SU-DHL-6 (cell line): ENCODE measurements at regions not wholly inside any gene's neighbourhood (a gene's known extent, or its start where the extent isn't known, plus 50 kb on each side); places are given as distances from the start of the nearest gene placed in this dataset.

ENCODE experiments used
- H2AFZ ChIP-seq: fragments of 200-600 bp; sonication (generic); 2 replicates; pipeline ENCODE4 v1.6.1; 2014; ENCODE audit warnings: low read depth, mild to moderate bottlenecking, moderate library complexity, mixed read lengths, antibody characterized with exemption, low read length; ENCODE audit not compliant: severe bottlenecking
- H3F3A ChIP-seq: fragments of 200-600 bp; shearing (Covaris generic); 2 replicates; pipeline ENCODE4 v1.6.0; 2016; ENCODE audit warnings: antibody characterized with exemption, mild to moderate bottlenecking; ENCODE audit not compliant: insufficient read depth
- H3K27ac ChIP-seq: fragments of 200-600 bp; sonication (generic); 2 replicates; pipeline ENCODE4 v1.5.1; 2016; ENCODE audit warnings: low read depth, mild to moderate bottlenecking, low read length, moderate library complexity, mixed read lengths
- H3K27me3 ChIP-seq: fragments of 200-600 bp; sonication (generic), shearing (Covaris generic); 2 replicates; pipeline ENCODE4 v1.6.0; 2014; ENCODE audit warnings: mild to moderate bottlenecking, low read length
- H3K36me3 ChIP-seq: fragments of 200-600 bp; sonication (generic); 2 replicates; pipeline ENCODE4 v1.6.1; 2014; ENCODE audit warnings: mild to moderate bottlenecking, low read length, mixed read lengths
- H3K4me2 ChIP-seq: fragments of 300-600, 200-600 bp; shearing (Covaris generic), sonication (generic); 2 replicates; pipeline ENCODE4 v1.6.0; 2014; ENCODE audit warnings: low read length, low read depth, mild to moderate bottlenecking; ENCODE audit not compliant: poor library complexity, severe bottlenecking
- H3K4me3 ChIP-seq: fragments of 200-600 bp; sonication (generic); 2 replicates; pipeline ENCODE4 v1.5.1; 2014; ENCODE audit warnings: antibody characterized with exemption, low read length, mild to moderate bottlenecking, mixed read lengths; ENCODE audit not compliant: insufficient read depth, poor library complexity, severe bottlenecking
- H3K79me2 ChIP-seq: fragments of 200-600 bp; sonication (generic); 2 replicates; pipeline ENCODE4 v1.6.1; 2014; ENCODE audit warnings: mild to moderate bottlenecking, low read length, moderate library complexity; ENCODE audit not compliant: insufficient read depth
- H3K9ac ChIP-seq: fragments of 200-600 bp; sonication (generic); 2 replicates; pipeline ENCODE4 v1.7.0; 2014; ENCODE audit warnings: mild to moderate bottlenecking, low read length
- H3K9me2 ChIP-seq: fragments of 200-600 bp; sonication (generic); replicated peaks from 2 replicates; pipeline ENCODE4 v1.6.1; 2014; ENCODE audit warnings: low read length; ENCODE audit not compliant: insufficient read depth
- H3K9me3 ChIP-seq: fragments of 200-600 bp; sonication (generic); 2 replicates; pipeline ENCODE4 v1.6.1; 2014; ENCODE audit warnings: low read length, mixed read lengths; ENCODE audit not compliant: insufficient read depth
- H4K20me1 ChIP-seq: fragments of 200-600 bp; sonication (generic); 2 replicates; pipeline ENCODE4 v1.6.1; 2014; ENCODE audit warnings: low read depth, mild to moderate bottlenecking, antibody characterized with exemption, low read length, moderate library complexity, mixed read lengths
- CTCF ChIP-seq: fragments of 200-600 bp; sonication (generic); IDR thresholded peaks from one replicate; pipeline ENCODE4 v1.5.1; 2017; ENCODE audit warnings: antibody characterized with exemption, mild to moderate bottlenecking, low read length, moderate library complexity; ENCODE audit not compliant: insufficient read depth, poor library complexity, severe bottlenecking
- EZH2phosphoT487 ChIP-seq: fragments of 200-600 bp; sonication (generic), shearing (Covaris generic); conservative IDR thresholded peaks from 2 replicates; pipeline ENCODE4 v1.6.1; 2018; ENCODE audit warnings: mild to moderate bottlenecking, antibody characterized with exemption, low read length, moderate library complexity, mixed read lengths

GRCh38 chr13:82847595-82847994, 1034.7 kb downstream of the SLITRK1 start:
- Histone ChIP-seq H3K36me3 (no peaks in the 10 kb centered on the region), H3K4me2 (no peak overlapping the region), H3K79me2 (no peaks in the 10 kb centered on the region), H3K9ac (no peak overlapping the region), H3K4me3 (no peak overlapping the region), H3K9me3 (no peaks in the 10 kb centered on the region), H4K20me1 (no peaks in the 10 kb centered on the region), H3K27ac (no peak overlapping the region), H3K9me2 (no peaks in the 10 kb centered on the region), H2AFZ (no peak overlapping the region), H3F3A (no peaks in the 10 kb centered on the region), H3K27me3 (no peaks in the 10 kb centered on the region)
- no peak for TF ChIP-seq EZH2phosphoT487
- TF ChIP-seq CTCF = no peak

GRCh38 chr13:82833923-82834322, 1048.4 kb downstream of the SLITRK1 start:
- no peak overlapping the region for H3K27ac ChIP-seq
- no peaks in the 10 kb centered on the region for H4K20me1 ChIP-seq
- H3K79me2 ChIP-seq = no peaks in the 10 kb centered on the region
- TF ChIP-seq CTCF = no peak
- no peak for TF ChIP-seq EZH2phosphoT487
- H3K9ac ChIP-seq = no peak overlapping the region
- H3K9me2 ChIP-seq = no peaks in the 10 kb centered on the region
- no peak overlapping the region for H2AFZ ChIP-seq
- no peaks in the 10 kb centered on the region for H3K9me3 ChIP-seq
- H3K27me3 ChIP-seq = no peaks in the 10 kb centered on the region
- no peaks in the 10 kb centered on the region for H3F3A ChIP-seq
- H3K4me3 ChIP-seq = no peak overlapping the region
- no peaks in the 10 kb centered on the region for H3K36me3 ChIP-seq
- H3K4me2 ChIP-seq = no peak overlapping the region

GRCh38 chr13:82829040-82829439, 1053.2 kb downstream of the SLITRK1 start:
- Histone ChIP-seq H3K36me3 (no peaks in the 10 kb centered on the region), H3K4me2 (no peak overlapping the region), H3K4me3 (no peak overlapping the region), H3K27ac (no peak overlapping the region), H3K27me3 (no peaks in the 10 kb centered on the region), H4K20me1 (no peaks in the 10 kb centered on the region), H3K9me3 (no peaks in the 10 kb centered on the region), H2AFZ (no peak overlapping the region), H3K79me2 (no peaks in the 10 kb centered on the region), H3K9ac (no peak overlapping the region), H3F3A (no peaks in the 10 kb centered on the region), H3K9me2 (no peaks in the 10 kb centered on the region)
- no peak for TF ChIP-seq EZH2phosphoT487
- TF ChIP-seq CTCF = no peak

- H3K4me2 ChIP-seq = no peak overlapping the region
- H2AFZ ChIP-seq = no peak overlapping the region
- H3K36me3 ChIP-seq = no peaks in the 10 kb centered on the region
- no peaks in the 10 kb centered on the region for H3K79me2 ChIP-seq
- no peaks in the 10 kb centered on the region for H4K20me1 ChIP-seq
- no peak overlapping the region for H3K27ac ChIP-seq
- H3K9me3 ChIP-seq = no peaks in the 10 kb centered on the region
- TF ChIP-seq EZH2phosphoT487 = no peak
- H3K9me2 ChIP-seq = no peaks in the 10 kb centered on the region
- H3K9ac ChIP-seq = no peak overlapping the region
- no peak overlapping the region for H3K4me3 ChIP-seq
- no peaks in the 10 kb centered on the region for H3F3A ChIP-seq
- no peaks in the 10 kb centered on the region for H3K27me3 ChIP-seq
These were observed 1054.5 kb downstream of the SLITRK1 start for GRCh38 chr13:82827724-82828123.
